ENCODE measurements at regions not wholly inside any gene's neighbourhood (a gene's known extent, or its start where the extent isn't known, plus 50 kb on each side); places are given as distances from the start of the nearest gene placed in this dataset.

DNA sequence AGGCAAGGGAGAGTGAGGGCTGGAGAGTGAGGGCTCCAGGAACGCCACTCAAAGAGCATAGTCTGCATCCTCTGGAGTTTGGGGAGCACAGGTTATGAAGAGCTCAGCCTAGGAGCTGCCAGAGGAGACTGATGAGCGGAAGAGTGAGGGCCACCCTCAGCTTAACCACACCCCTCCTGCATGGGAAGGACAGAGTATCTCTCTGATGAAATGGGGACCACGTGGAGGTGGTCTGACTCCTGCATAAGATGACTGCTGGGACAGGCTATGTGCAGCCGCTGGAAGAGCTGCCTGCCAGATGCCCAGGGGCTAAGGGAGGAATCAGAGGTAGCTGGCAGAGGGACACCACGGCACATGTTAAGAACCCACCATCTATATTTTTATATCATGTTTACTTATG lies 162.9 kb upstream of the POU2AF2 start:
- no peaks in the 10 kb centered on the region for H3K9me3 Mint-ChIP-seq (ENCODE audit: unreplicated experiment)
- no peaks in the 10 kb centered on the region for H3K36me3 Mint-ChIP-seq (ENCODE audit: insufficient read depth, unreplicated experiment)
- no TSS peak for BruUV-seq (replicated peaks)
- H3K4me1 Mint-ChIP-seq (ENCODE audit: insufficient read depth, unreplicated experiment), result no peaks in the 10 kb centered on the region
- intact Hi-C loops (cut with micrococcal nuclease), result no loop called here
- DNase-seq (ENCODE audit: unreplicated experiment), result no peak
- ChIA-PET CTCF (no interaction called here), POLR2A (no interaction called here)
- no peak overlapping the region for H3K27ac Mint-ChIP-seq (ENCODE audit: low read depth, unreplicated experiment)
- H3K4me3 Mint-ChIP-seq (ENCODE audit: unreplicated experiment), result no peak overlapping the region
- H3K27me3 Mint-ChIP-seq (ENCODE audit: insufficient read depth, unreplicated experiment), result peaks cover 16% of the 10 kb centered on the region
- TF ChIP-seq CTCF (IDR thresholded peaks at IDR 0.05; ENCODE audit: unreplicated experiment), result no peak

DNA sequence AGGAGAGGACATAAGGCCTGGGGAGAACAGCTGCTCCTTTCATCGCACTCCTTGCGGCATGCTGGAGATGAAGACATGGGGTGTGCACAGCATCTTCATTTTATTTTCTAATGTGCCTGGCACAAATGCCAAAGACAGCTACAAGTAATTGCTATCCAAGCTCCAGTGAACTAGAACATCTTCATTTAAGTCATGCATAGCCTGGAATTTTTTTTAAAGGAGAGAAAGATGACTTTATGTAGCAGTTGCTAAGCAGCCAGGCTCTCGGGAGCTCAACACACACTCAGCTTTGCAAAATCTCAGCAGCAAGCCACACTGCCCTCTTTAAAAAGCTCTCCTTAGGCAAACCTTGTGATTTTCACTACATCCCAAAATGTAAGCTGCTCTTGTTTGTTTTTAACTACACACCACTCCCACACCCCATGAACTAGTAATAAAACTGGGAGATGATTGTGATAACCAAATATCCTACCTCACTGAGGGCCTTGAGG lies 164.5 kb upstream of the POU2AF2 start:
- no peaks in the 10 kb centered on the region for H3K4me1 Mint-ChIP-seq (ENCODE audit: insufficient read depth, unreplicated experiment)
- no TSS peak for BruUV-seq (replicated peaks)
- H3K4me3 Mint-ChIP-seq (ENCODE audit: unreplicated experiment), result no peak overlapping the region
- no peak for DNase-seq (ENCODE audit: unreplicated experiment)
- TF ChIP-seq CTCF (IDR thresholded peaks at IDR 0.05; ENCODE audit: unreplicated experiment), result no peak
- no peaks in the 10 kb centered on the region for H3K9me3 Mint-ChIP-seq (ENCODE audit: unreplicated experiment)
- H3K36me3 Mint-ChIP-seq (ENCODE audit: insufficient read depth, unreplicated experiment), result no peaks in the 10 kb centered on the region
- H3K27ac Mint-ChIP-seq (ENCODE audit: low read depth, unreplicated experiment), result no peak overlapping the region
- H3K27me3 Mint-ChIP-seq (ENCODE audit: insufficient read depth, unreplicated experiment), result peaks cover under 1% of the 10 kb centered on the region
- POLR2A ChIA-PET, result no interaction called here
- CTCF ChIA-PET, result no interaction called here
- intact Hi-C loops (cut with micrococcal nuclease), result no loop called here

- BruUV-seq (replicated peaks), result no TSS peak
- no peaks in the 10 kb centered on the region for H3K4me1 Mint-ChIP-seq (ENCODE audit: insufficient read depth, unreplicated experiment)
- H3K27me3 Mint-ChIP-seq (ENCODE audit: insufficient read depth, unreplicated experiment), result no peaks in the 10 kb centered on the region
- no peak overlapping the region for H3K27ac Mint-ChIP-seq (ENCODE audit: low read depth, unreplicated experiment)
- intact Hi-C loops (cut with micrococcal nuclease), result no loop called here
- POLR2A ChIA-PET, result no interaction called here
- CTCF ChIA-PET, result no interaction called here
- no peak overlapping the region for H3K4me3 Mint-ChIP-seq (ENCODE audit: unreplicated experiment)
- TF ChIP-seq CTCF (IDR thresholded peaks at IDR 0.05; ENCODE audit: unreplicated experiment), result no peak
- no peaks in the 10 kb centered on the region for H3K36me3 Mint-ChIP-seq (ENCODE audit: insufficient read depth, unreplicated experiment)
- no peaks in the 10 kb centered on the region for H3K9me3 Mint-ChIP-seq (ENCODE audit: unreplicated experiment)
- DNase-seq (ENCODE audit: unreplicated experiment), result peak; percentile 6
Observed at GRCh38 chr11:111077530-111078322, 167.8 kb upstream of the POU2AF2 start.

DNA sequence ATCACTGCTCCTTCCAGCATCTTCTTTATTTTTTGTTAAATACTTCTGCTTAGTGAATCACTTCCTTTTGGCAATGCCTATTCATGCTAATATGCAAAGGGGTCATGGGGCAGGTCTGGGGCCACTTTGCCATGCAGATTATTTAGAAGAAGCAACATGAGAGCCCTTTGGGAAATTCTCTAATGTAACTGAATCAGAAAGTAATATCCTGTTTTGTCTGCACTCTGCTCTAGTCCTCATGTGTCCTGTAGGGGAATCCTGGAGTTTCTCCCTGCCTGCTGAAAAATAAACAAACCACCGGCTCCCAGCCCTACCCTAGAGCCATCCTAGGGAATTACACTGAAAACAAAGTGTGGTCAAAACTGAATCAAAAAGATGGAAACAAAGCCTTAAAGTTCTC lies 176.5 kb upstream of the POU2AF2 start:
- peak; percentile 3 for DNase-seq (ENCODE audit: unreplicated experiment)
- no peak for TF ChIP-seq CTCF (IDR thresholded peaks at IDR 0.05; ENCODE audit: unreplicated experiment)
- no peak overlapping the region for H3K27ac Mint-ChIP-seq (ENCODE audit: low read depth, unreplicated experiment)
- H3K9me3 Mint-ChIP-seq (ENCODE audit: unreplicated experiment), result peaks cover 14% of the 10 kb centered on the region
- H3K36me3 Mint-ChIP-seq (ENCODE audit: insufficient read depth, unreplicated experiment), result no peaks in the 10 kb centered on the region
- CTCF ChIA-PET, result no interaction called here
- H3K4me3 Mint-ChIP-seq (ENCODE audit: unreplicated experiment), result no peak overlapping the region
- no peaks in the 10 kb centered on the region for H3K4me1 Mint-ChIP-seq (ENCODE audit: insufficient read depth, unreplicated experiment)
- BruUV-seq (replicated peaks), result no TSS peak
- intact Hi-C loops (cut with micrococcal nuclease), result no loop called here
- POLR2A ChIA-PET, result no interaction called here
- no peaks in the 10 kb centered on the region for H3K27me3 Mint-ChIP-seq (ENCODE audit: insufficient read depth, unreplicated experiment)
